IMR-90 (cell line): ENCODE measurements at regions not wholly inside any gene's neighbourhood (a gene's known extent, or its start where the extent isn't known, plus 50 kb on each side); places are given as distances from the start of the nearest gene placed in this dataset.

Experiments used
- ATAC-seq: fragments of 200-7000 bp; cut with Tn5 transposase; 2 replicates; pipeline ENCODE4 v1.9.1; 2020; ENCODE audit warnings: low read depth, mild to moderate bottlenecking, moderate library complexity
- BruUV-seq: library from RNA; stranded (reverse); fragments of 400-500 nt; replicated peaks from 2 replicates; lab custom pipeline; 2021; lab: Mats Ljungman, UMichigan
- CTCF ChIA-PET: fragments of 300-600 bp; formaldehyde crosslinking; extraction: SDS; loops from one replicate; lab custom pipeline; 2021; ENCODE audit warnings: antibody characterized with exemption; lab: Yijun Ruan, JAX
- POLR2A ChIA-PET: fragments of 300-600 bp; sonication (Branson Sonifier 250); formaldehyde crosslinking; loops from one replicate; lab custom pipeline; 2022; ENCODE audit warnings: antibody characterized with exemption; ENCODE audit not compliant: unreplicated experiment; lab: Charles Lee
- DNase-seq: peaks from one replicate; pipeline ENCODE4 v3.0.0; 2013
- H2AFZ ChIP-seq: replicated peaks from 2 replicates; pipeline ENCODE3; 2013; ENCODE audit warnings: low read length, mild to moderate bottlenecking; ENCODE audit not compliant: poor library complexity
- H2AK5ac ChIP-seq: 2 replicates; pipeline ENCODE4 v1.6.1; 2013; ENCODE audit warnings: low read depth, low read length, inconsistent platforms
- H2AK9ac ChIP-seq: replicated peaks from 2 replicates; pipeline ENCODE3; 2013; ENCODE audit warnings: mild to moderate bottlenecking, low read depth, low read length, moderate library complexity; ENCODE audit not compliant: poor library complexity
- H2BK120ac ChIP-seq: 2 replicates; pipeline ENCODE4 v1.6.1; 2013; ENCODE audit warnings: low read depth, low read length, inconsistent platforms
- H2BK15ac ChIP-seq: 3 replicates; pipeline ENCODE4 v1.6.1; 2013; ENCODE audit warnings: low read depth, low read length, inconsistent platforms
- H2BK20ac ChIP-seq: 2 replicates; pipeline ENCODE4 v1.6.1; 2013; ENCODE audit warnings: low read depth, mild to moderate bottlenecking, inconsistent platforms, low read length, moderate library complexity
- H2BK5ac ChIP-seq: 2 replicates; pipeline ENCODE4 v1.6.1; 2013; ENCODE audit warnings: mild to moderate bottlenecking, low read depth, low read length, inconsistent platforms; ENCODE audit not compliant: poor library complexity, severe bottlenecking
- H3K14ac ChIP-seq: replicated peaks from 2 replicates; pipeline ENCODE4 v1.6.1; 2013; ENCODE audit warnings: low read depth, low read length, inconsistent platforms
- H3K18ac ChIP-seq: 2 replicates; pipeline ENCODE4 v1.6.1; 2013; ENCODE audit warnings: low read depth, low read length, control low read depth
- H3K23ac ChIP-seq: 2 replicates; pipeline ENCODE4 v1.6.1; 2013; ENCODE audit warnings: low read depth, low read length, inconsistent platforms
- H3K27ac ChIP-seq: 2 replicates; pipeline ENCODE4 v1.5.1; 2013; ENCODE audit warnings: mild to moderate bottlenecking, control low read depth, low read length; ENCODE audit not compliant: insufficient read depth
- H3K27me3 ChIP-seq: 2 replicates; pipeline ENCODE4 v1.6.1; 2013; ENCODE audit warnings: low read length; ENCODE audit not compliant: control insufficient read depth, insufficient read depth
- H3K36me3 ChIP-seq: 2 replicates; pipeline ENCODE4 v1.6.1; 2013; ENCODE audit warnings: low read length, mixed read lengths; ENCODE audit not compliant: control insufficient read depth, insufficient read depth
- H3K4ac ChIP-seq: 2 replicates; pipeline ENCODE4 v1.6.1; 2013; ENCODE audit warnings: low read depth, low read length, inconsistent platforms
- H3K4me1 ChIP-seq: 2 replicates; pipeline ENCODE4 v1.6.1; 2013; ENCODE audit warnings: low read length, mixed read lengths; ENCODE audit not compliant: control insufficient read depth, insufficient read depth
- H3K4me2 ChIP-seq: 2 replicates; pipeline ENCODE4 v1.6.1; 2013; ENCODE audit warnings: low read depth, mild to moderate bottlenecking, control low read depth, low read length, moderate library complexity
- H3K4me3 ChIP-seq: 2 replicates; pipeline ENCODE4 v1.5.1; 2013; ENCODE audit warnings: low read depth, mild to moderate bottlenecking, control low read depth, low read length, moderate library complexity; ENCODE audit not compliant: insufficient read depth
- H3K56ac ChIP-seq: 2 replicates; pipeline ENCODE4 v1.6.1; 2013; ENCODE audit warnings: low read length, inconsistent platforms; ENCODE audit not compliant: insufficient read depth; ENCODE audit errors: extremely low read depth
- H3K79me1 ChIP-seq, 2 experiments: 2 replicates each; pipeline ENCODE4 v1.6.1; 2013; ENCODE audit warnings: low read length in 2 of 2, inconsistent platforms in 1 of 2, low read depth in 1 of 2
- H3K9ac ChIP-seq: 2 replicates; pipeline ENCODE4 v1.6.1; 2013; ENCODE audit warnings: low read depth, low read length, control low read depth
- H3K9me1 ChIP-seq: 2 replicates; pipeline ENCODE4 v1.6.1; 2013; ENCODE audit warnings: low read length, inconsistent platforms; ENCODE audit not compliant: insufficient read depth
- H3K9me3 ChIP-seq: 2 replicates; pipeline ENCODE4 v1.6.1; 2013; ENCODE audit warnings: low read length; ENCODE audit not compliant: control insufficient read depth, insufficient read depth
- H4K20me1 ChIP-seq: 2 replicates; pipeline ENCODE4 v1.6.1; 2013; ENCODE audit warnings: low read length, inconsistent platforms; ENCODE audit not compliant: insufficient read depth
- H4K5ac ChIP-seq: 2 replicates; pipeline ENCODE4 v1.6.1; 2013; ENCODE audit warnings: mild to moderate bottlenecking, low read depth, low read length, control low read depth
- H4K8ac ChIP-seq, 2 experiments: 2 replicates each; pipeline ENCODE4 v1.6.1; 2013; ENCODE audit warnings: low read depth in 2 of 2, low read length in 2 of 2, control low read depth in 1 of 2, inconsistent platforms in 1 of 2
- H4K91ac ChIP-seq: 2 replicates; pipeline ENCODE4 v1.6.1; 2013; ENCODE audit warnings: low read depth, low read length, inconsistent platforms; ENCODE audit not compliant: insufficient read depth
- FOS ChIP-seq: fragments of 150-350 bp; IDR thresholded peaks from 2 replicates; pipeline ENCODE4 v1.6.1; 2016; ENCODE audit warnings: low read depth, low read length
- MAZ ChIP-seq: IDR thresholded peaks from 2 replicates; pipeline ENCODE4 v1.6.1; 2012; ENCODE audit warnings: low read depth, mild to moderate bottlenecking, low read length, improper control_type of control experiment, moderate library complexity, borderline replicate concordance
- WGBS, 2 experiments: methylation state at CpG; one replicate each; pipeline versions ENCODE4 v1.1.5 to v1.1.7; 2013; ENCODE audit warnings: missing lambda C conversion rate in 2 of 2; ENCODE audit not compliant: insufficient read length in 1 of 2; ENCODE audit errors: extremely low coverage in 2 of 2; 5-methylcytosine and 5-hydroxymethylcytosine counted together
- dilution Hi-C: fragments of 300-500 bp; cut with HindIII; formaldehyde crosslinking; loops from one replicate; pipeline ENCODE4 v1.14.3; 2018; ENCODE audit warnings: low sequenced_read_pairs; ENCODE audit not compliant: unreplicated experiment
- in situ Hi-C: fragments of 300-500 bp; cut with MboI; formaldehyde crosslinking; loops from 3 replicates; pipeline ENCODE4 v1.14.3; 2019; ENCODE audit warnings: low sequenced_read_pairs, inconsistent platforms, mixed read lengths
- intact Hi-C: fragments of 100-400 bp; cut with micrococcal nuclease; formaldehyde crosslinking; loops from 2 replicates; pipeline ENCODE4 v1.10.0; 2022

DNA sequence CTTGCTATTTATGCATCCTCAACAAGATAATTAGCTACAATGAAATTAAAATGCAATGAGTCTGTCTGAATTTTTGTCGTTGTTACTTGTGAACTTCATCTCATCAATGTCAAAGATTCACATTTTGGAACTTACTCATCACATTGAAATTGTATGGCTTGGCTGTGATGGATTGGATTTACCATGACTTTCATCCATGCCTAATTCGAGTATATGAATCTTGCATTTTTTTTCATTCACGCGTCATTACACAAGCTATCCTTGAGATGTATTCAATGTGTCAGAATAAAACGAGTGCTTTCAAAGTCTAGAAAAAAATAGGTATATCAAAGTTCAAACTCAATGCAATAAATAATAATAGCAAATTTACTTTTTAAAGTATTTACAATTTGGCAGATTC is 265.3 kb downstream of the MAP2K6 start:
- no peak overlapping the region for H2BK120ac ChIP-seq
- ChIA-PET POLR2A (no interaction called here), CTCF (interaction anchor here (0.6 kb wide), 1 partner anchor 55 kb away, joined by 3 read pairs; no protein-coding TSS in a partner anchor)
- no peak overlapping the region for H2AK5ac ChIP-seq
- H2AFZ ChIP-seq, result no peak overlapping the region
- in situ Hi-C loops (no loop called here), dilution Hi-C loops (no loop called here), intact Hi-C loops (no loop called here)
- no peaks in the 10 kb centered on the region for H3K36me3 ChIP-seq
- no peaks in the 10 kb centered on the region for H3K27me3 ChIP-seq
- H3K4me2 ChIP-seq, result no peak overlapping the region
- TF ChIP-seq MAZ (no peak), FOS (no peak)
- H3K23ac ChIP-seq, result no peak overlapping the region
- H2BK20ac ChIP-seq, result no peak overlapping the region
- H4K91ac ChIP-seq, result no peak overlapping the region
- no peak overlapping the region for H3K18ac ChIP-seq
- H2BK15ac ChIP-seq, result no peak overlapping the region
- H3K9ac ChIP-seq, result no peak overlapping the region
- H3K4ac ChIP-seq, result no peak overlapping the region
- no peak overlapping the region for H2BK5ac ChIP-seq
- H4K5ac ChIP-seq, result no peak overlapping the region
- H3K9me1 ChIP-seq, result no peaks in the 10 kb centered on the region
- WGBS, 2 experiments, result no CpG with 5 or more reads among the region's 5 CpGs
- 0 out of 2 replicates have a peak, but pooled peaks cover 2% of the 10 kb centered on the region for H3K9me3 ChIP-seq
- DNase-seq (no peak), ATAC-seq (no peak)
- no peak overlapping the region for H3K56ac ChIP-seq
- no peak overlapping the region for H3K14ac ChIP-seq
- H3K4me3 ChIP-seq, result no peak overlapping the region
- H3K4me1 ChIP-seq, result no peaks in the 10 kb centered on the region
- no peak overlapping the region for H2AK9ac ChIP-seq
- no peaks in the 10 kb centered on the region for H4K20me1 ChIP-seq
- H3K27ac ChIP-seq, result no peak overlapping the region
- BruUV-seq, result no TSS peak
- H3K79me1 ChIP-seq, result no peaks in the 10 kb centered on the region
- no peak overlapping the region for H4K8ac ChIP-seq
